ENCODE measurements at regions not wholly inside any gene's neighbourhood (a gene's known extent, or its start where the extent isn't known, plus 50 kb on each side); places are given as distances from the start of the nearest gene placed in this dataset.

GRCh38 chr1:39149509-39149908 lies 55.0 kb upstream of the MACF1 start:
- TF ChIP-seq, protein P1, sequence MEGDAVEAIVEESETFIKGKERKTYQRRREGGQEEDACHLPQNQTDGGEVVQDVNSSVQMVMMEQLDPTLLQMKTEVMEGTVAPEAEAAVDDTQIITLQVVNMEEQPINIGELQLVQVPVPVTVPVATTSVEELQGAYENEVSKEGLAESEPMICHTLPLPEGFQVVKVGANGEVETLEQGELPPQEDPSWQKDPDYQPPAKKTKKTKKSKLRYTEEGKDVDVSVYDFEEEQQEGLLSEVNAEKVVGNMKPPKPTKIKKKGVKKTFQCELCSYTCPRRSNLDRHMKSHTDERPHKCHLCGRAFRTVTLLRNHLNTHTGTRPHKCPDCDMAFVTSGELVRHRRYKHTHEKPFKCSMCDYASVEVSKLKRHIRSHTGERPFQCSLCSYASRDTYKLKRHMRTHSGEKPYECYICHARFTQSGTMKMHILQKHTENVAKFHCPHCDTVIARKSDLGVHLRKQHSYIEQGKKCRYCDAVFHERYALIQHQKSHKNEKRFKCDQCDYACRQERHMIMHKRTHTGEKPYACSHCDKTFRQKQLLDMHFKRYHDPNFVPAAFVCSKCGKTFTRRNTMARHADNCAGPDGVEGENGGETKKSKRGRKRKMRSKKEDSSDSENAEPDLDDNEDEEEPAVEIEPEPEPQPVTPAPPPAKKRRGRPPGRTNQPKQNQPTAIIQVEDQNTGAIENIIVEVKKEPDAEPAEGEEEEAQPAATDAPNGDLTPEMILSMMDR (IDR thresholded peaks at IDR 0.05): no peak
- no peak for TF ChIP-seq POLR2A (IDR thresholded peaks at IDR 0.05)
